GM23338 (cell line): ENCODE measurements at regions not wholly inside any gene's neighbourhood (a gene's known extent, or its start where the extent isn't known, plus 50 kb on each side); places are given as distances from the start of the nearest gene placed in this dataset.

Experiments used
- ATAC-seq: fragments of 200-7000 bp; cut with Tn5 transposase; 3 replicates; pipeline ENCODE4 v1.9.1; 2020
- DNase-seq: peaks from one replicate; pipeline ENCODE4 v3.0.0-alpha.2; 2015; ENCODE audit warnings: low spot score
- H2AFZ ChIP-seq: fragments of 200-600 bp; sonication (generic); 2 replicates; pipeline ENCODE4 v1.8.0; 2016; ENCODE audit warnings: antibody characterized with exemption, mild to moderate bottlenecking, moderate library complexity
- H3F3A ChIP-seq: fragments of 200-600 bp; sonication (generic); replicated peaks from 2 replicates; pipeline ENCODE4 v1.8.0; 2017; ENCODE audit warnings: antibody characterized with exemption, mixed run types, low read depth
- H3K27ac ChIP-seq: fragments of 200-600 bp; sonication (generic); 2 replicates; pipeline ENCODE4 v1.6.1; 2016; ENCODE audit warnings: low read depth
- H3K27me3 ChIP-seq: fragments of 200-600 bp; sonication (generic); 2 replicates; pipeline ENCODE4 v1.8.0; 2016; ENCODE audit warnings: mild to moderate bottlenecking, mixed run types, moderate library complexity; ENCODE audit not compliant: insufficient read depth
- H3K36me3 ChIP-seq: fragments of 200-600 bp; sonication (generic); 2 replicates; pipeline ENCODE4 v1.8.0; 2016; ENCODE audit warnings: mild to moderate bottlenecking; ENCODE audit not compliant: insufficient read depth
- H3K4me1 ChIP-seq: fragments of 200-600 bp; sonication (generic); 2 replicates; pipeline ENCODE4 v1.8.0; 2016; ENCODE audit warnings: mild to moderate bottlenecking, moderate library complexity; ENCODE audit not compliant: insufficient read depth
- H3K4me2 ChIP-seq: fragments of 200-600 bp; sonication (generic); 2 replicates; pipeline ENCODE4 v1.7.1; 2017; ENCODE audit warnings: mixed run types
- H3K4me3 ChIP-seq: fragments of 200-600 bp; sonication (generic); 2 replicates; pipeline ENCODE4 v1.6.1; 2016; ENCODE audit warnings: mixed run types
- H3K79me2 ChIP-seq: fragments of 200-600 bp; sonication (generic); replicated peaks from 2 replicates; pipeline ENCODE4 v1.8.0; 2017; ENCODE audit warnings: mild to moderate bottlenecking; ENCODE audit not compliant: insufficient read depth
- H3K9me2 ChIP-seq: fragments of 200-600 bp; sonication (generic); 2 replicates; pipeline ENCODE4 v1.8.0; 2017; ENCODE audit not compliant: insufficient read depth
- H4K20me1 ChIP-seq: fragments of 200-600 bp; sonication (generic); replicated peaks from 2 replicates; pipeline ENCODE4 v1.8.0; 2017; ENCODE audit warnings: mild to moderate bottlenecking; ENCODE audit not compliant: insufficient read depth
- H3K27ac Mint-ChIP-seq: 2 replicates; pipeline ENCODE4 v1.8.0; 2020; ENCODE audit warnings: inconsistent platforms, mild to moderate bottlenecking, moderate library complexity, mixed read lengths
- H3K27me3 Mint-ChIP-seq: 3 replicates; pipeline ENCODE4 v1.8.0; 2022; ENCODE audit warnings: low read depth, mild to moderate bottlenecking, moderate library complexity, mixed read lengths, inconsistent platforms; ENCODE audit not compliant: insufficient read depth, poor library complexity
- H3K36me3 Mint-ChIP-seq: 3 replicates; pipeline ENCODE4 v1.8.0; 2021; ENCODE audit warnings: low read depth, mild to moderate bottlenecking, inconsistent platforms, moderate library complexity, mixed read lengths
- H3K4me1 Mint-ChIP-seq: 3 replicates; pipeline ENCODE4 v1.8.0; 2020; ENCODE audit warnings: mild to moderate bottlenecking, inconsistent platforms, mixed read lengths
- H3K4me3 Mint-ChIP-seq: 3 replicates; pipeline ENCODE4 v1.8.0; 2021; ENCODE audit warnings: moderate library complexity, mild to moderate bottlenecking, inconsistent platforms, mixed read lengths
- H3K9me3 Mint-ChIP-seq: 3 replicates; pipeline ENCODE4 v1.8.0; 2020; ENCODE audit warnings: moderate library complexity, mild to moderate bottlenecking, inconsistent platforms, mixed read lengths
- CREB1 ChIP-seq: fragments of 250-450 bp; sonication (Bioruptor Pico); IDR thresholded peaks from 2 replicates; pipeline ENCODE4 v1.5.0; 2020; ENCODE audit warnings: low read depth, mild to moderate bottlenecking, moderate library complexity
- EZH2phosphoT487 ChIP-seq: fragments of 200-600 bp; sonication (generic); IDR thresholded peaks from one replicate; pipeline ENCODE4 v1.8.1; 2018; ENCODE audit warnings: antibody characterized with exemption; ENCODE audit not compliant: unreplicated experiment
- JUNB ChIP-seq: IDR thresholded peaks from one replicate; pipeline ENCODE4 v1.6.1; 2016; ENCODE audit warnings: antibody characterized with exemption; ENCODE audit not compliant: unreplicated experiment
- NANOG ChIP-seq: IDR thresholded peaks from 2 replicates; pipeline ENCODE4 v1.6.1; 2016; ENCODE audit warnings: antibody characterized with exemption, borderline replicate concordance
- POLR2AphosphoS5 ChIP-seq: IDR thresholded peaks from 2 replicates; pipeline ENCODE4 v1.6.1; 2016; ENCODE audit warnings: antibody characterized with exemption, low read depth
- STAT1 ChIP-seq: IDR thresholded peaks from one replicate; pipeline ENCODE4 v1.6.1; 2016; ENCODE audit warnings: antibody characterized with exemption; ENCODE audit not compliant: unreplicated experiment
- ZNF331 ChIP-seq: fragments of 250-450 bp; sonication (Bioruptor Pico); IDR thresholded peaks from 2 replicates; pipeline ENCODE4 v1.5.0; 2020; ENCODE audit warnings: low read depth, mild to moderate bottlenecking, moderate library complexity
- TF ChIP-seq, protein P1 (sequence below): IDR thresholded peaks from 2 replicates; pipeline ENCODE4 v1.6.1; 2016; ENCODE audit warnings: antibody characterized with exemption
- TF ChIP-seq, protein P2 (sequence below), 2 experiments: fragments of 200-600 bp in 1 of 2; sonication (generic) in 1 of 2; conservative IDR thresholded peaks; 2 replicates each; pipeline versions ENCODE4 v1.5.1 to v1.6.1; 2016 to 2017; ENCODE audit warnings: antibody characterized with exemption in 2 of 2, low read depth in 2 of 2, mild to moderate bottlenecking in 2 of 2, moderate library complexity in 1 of 2
- TF ChIP-seq, protein P3 (sequence below): IDR thresholded peaks from one replicate; pipeline ENCODE4 v1.6.1; 2018; ENCODE audit warnings: antibody characterized with exemption; ENCODE audit not compliant: unreplicated experiment

DNA sequence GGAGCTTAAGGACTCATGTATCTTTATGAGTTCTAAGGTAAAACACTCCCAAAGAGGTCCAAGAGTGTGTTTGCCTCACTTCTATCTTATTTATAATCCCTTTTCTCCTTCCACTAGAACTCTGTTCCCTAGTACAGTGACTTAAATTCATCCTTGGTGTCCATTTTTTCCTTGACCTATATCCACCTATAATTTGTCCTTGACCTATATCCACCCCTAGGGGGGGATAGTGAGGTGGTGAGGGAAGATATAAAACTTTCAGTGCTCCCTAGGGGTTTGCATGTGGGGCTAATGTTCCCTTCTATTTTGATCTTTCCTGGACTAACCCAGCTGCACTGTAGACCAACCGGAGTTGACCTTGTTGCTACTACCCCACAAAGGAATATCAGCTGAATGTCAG lies 83.5 kb upstream of the GNAQ start:
- H4K20me1 ChIP-seq = no peaks in the 10 kb centered on the region
- H3K27ac ChIP-seq = no peak overlapping the region
- Mint-ChIP-seq H3K27ac (no peak overlapping the region), H3K9me3 (no peaks in the 10 kb centered on the region), H3K4me3 (no peak overlapping the region), H3K27me3 (no peaks in the 10 kb centered on the region), H3K4me1 (no peaks in the 10 kb centered on the region), H3K36me3 (no peaks in the 10 kb centered on the region)
- TF ChIP-seq POLR2AphosphoS5 (no peak), CREB1 (CRISPR knock-in tag) (no peak), ZNF331 (CRISPR knock-in tag) (no peak), NANOG (no peak), JUNB (no peak)
- TF ChIP-seq, protein P1, sequence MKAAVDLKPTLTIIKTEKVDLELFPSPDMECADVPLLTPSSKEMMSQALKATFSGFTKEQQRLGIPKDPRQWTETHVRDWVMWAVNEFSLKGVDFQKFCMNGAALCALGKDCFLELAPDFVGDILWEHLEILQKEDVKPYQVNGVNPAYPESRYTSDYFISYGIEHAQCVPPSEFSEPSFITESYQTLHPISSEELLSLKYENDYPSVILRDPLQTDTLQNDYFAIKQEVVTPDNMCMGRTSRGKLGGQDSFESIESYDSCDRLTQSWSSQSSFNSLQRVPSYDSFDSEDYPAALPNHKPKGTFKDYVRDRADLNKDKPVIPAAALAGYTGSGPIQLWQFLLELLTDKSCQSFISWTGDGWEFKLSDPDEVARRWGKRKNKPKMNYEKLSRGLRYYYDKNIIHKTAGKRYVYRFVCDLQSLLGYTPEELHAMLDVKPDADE = no peak
- TF ChIP-seq, protein P2, sequence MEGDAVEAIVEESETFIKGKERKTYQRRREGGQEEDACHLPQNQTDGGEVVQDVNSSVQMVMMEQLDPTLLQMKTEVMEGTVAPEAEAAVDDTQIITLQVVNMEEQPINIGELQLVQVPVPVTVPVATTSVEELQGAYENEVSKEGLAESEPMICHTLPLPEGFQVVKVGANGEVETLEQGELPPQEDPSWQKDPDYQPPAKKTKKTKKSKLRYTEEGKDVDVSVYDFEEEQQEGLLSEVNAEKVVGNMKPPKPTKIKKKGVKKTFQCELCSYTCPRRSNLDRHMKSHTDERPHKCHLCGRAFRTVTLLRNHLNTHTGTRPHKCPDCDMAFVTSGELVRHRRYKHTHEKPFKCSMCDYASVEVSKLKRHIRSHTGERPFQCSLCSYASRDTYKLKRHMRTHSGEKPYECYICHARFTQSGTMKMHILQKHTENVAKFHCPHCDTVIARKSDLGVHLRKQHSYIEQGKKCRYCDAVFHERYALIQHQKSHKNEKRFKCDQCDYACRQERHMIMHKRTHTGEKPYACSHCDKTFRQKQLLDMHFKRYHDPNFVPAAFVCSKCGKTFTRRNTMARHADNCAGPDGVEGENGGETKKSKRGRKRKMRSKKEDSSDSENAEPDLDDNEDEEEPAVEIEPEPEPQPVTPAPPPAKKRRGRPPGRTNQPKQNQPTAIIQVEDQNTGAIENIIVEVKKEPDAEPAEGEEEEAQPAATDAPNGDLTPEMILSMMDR (conservative IDR thresholded peaks at IDR 0.05; ENCODE audit: low read depth in 2 of 2) = peak; percentile 69 to 85
- TF ChIP-seq, protein P3, sequence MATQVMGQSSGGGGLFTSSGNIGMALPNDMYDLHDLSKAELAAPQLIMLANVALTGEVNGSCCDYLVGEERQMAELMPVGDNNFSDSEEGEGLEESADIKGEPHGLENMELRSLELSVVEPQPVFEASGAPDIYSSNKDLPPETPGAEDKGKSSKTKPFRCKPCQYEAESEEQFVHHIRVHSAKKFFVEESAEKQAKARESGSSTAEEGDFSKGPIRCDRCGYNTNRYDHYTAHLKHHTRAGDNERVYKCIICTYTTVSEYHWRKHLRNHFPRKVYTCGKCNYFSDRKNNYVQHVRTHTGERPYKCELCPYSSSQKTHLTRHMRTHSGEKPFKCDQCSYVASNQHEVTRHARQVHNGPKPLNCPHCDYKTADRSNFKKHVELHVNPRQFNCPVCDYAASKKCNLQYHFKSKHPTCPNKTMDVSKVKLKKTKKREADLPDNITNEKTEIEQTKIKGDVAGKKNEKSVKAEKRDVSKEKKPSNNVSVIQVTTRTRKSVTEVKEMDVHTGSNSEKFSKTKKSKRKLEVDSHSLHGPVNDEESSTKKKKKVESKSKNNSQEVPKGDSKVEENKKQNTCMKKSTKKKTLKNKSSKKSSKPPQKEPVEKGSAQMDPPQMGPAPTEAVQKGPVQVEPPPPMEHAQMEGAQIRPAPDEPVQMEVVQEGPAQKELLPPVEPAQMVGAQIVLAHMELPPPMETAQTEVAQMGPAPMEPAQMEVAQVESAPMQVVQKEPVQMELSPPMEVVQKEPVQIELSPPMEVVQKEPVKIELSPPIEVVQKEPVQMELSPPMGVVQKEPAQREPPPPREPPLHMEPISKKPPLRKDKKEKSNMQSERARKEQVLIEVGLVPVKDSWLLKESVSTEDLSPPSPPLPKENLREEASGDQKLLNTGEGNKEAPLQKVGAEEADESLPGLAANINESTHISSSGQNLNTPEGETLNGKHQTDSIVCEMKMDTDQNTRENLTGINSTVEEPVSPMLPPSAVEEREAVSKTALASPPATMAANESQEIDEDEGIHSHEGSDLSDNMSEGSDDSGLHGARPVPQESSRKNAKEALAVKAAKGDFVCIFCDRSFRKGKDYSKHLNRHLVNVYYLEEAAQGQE = no peak
- H3K9me2 ChIP-seq = no peaks in the 10 kb centered on the region
- no peaks in the 10 kb centered on the region for H3F3A ChIP-seq
- H3K79me2 ChIP-seq = no peaks in the 10 kb centered on the region
- H3K27me3 ChIP-seq = no peaks in the 10 kb centered on the region
- no peak overlapping the region for H3K4me2 ChIP-seq
- DNase-seq = peak; percentile 80
- peak overlapping the region; percentile 0; the same call in 1 of the 2 replicates for H2AFZ ChIP-seq
- peak; percentile 81 for ATAC-seq
- H3K36me3 ChIP-seq = no peaks in the 10 kb centered on the region
- no peaks in the 10 kb centered on the region for H3K4me1 ChIP-seq
- H3K4me3 ChIP-seq = no peak overlapping the region

DNA sequence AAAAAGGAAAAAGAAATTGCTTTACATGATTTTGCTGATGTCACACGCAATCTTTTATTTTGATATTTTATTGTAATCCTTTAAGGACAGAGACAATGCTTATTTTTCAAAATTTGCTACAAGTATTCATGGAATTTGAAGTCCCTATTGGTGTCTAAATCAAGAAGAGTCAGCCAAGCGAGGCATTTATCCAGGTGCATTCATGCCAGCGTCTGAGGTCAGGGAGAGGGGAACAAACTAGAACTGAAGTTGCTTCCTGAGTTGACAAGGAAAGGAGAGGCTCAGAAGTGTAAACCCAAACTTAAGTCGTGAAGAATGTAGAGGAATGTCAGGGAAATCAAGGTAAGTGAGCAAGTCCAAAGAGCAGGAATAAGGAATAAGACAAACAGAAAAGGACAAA lies 83.0 kb upstream of the GNAQ start:
- Mint-ChIP-seq H3K4me3 (no peak overlapping the region), H3K27ac (no peak overlapping the region), H3K4me1 (no peaks in the 10 kb centered on the region), H3K9me3 (no peaks in the 10 kb centered on the region), H3K36me3 (no peaks in the 10 kb centered on the region), H3K27me3 (no peaks in the 10 kb centered on the region)
- H2AFZ ChIP-seq = peak overlapping the region; percentile 0; the same call in 1 of the 2 replicates
- H3K4me3 ChIP-seq = no peak overlapping the region
- no peaks in the 10 kb centered on the region for H3K9me2 ChIP-seq
- H3K27me3 ChIP-seq = no peaks in the 10 kb centered on the region
- no peaks in the 10 kb centered on the region for H3K4me1 ChIP-seq
- TF ChIP-seq ZNF331 (CRISPR knock-in tag) (no peak), POLR2AphosphoS5 (no peak), JUNB (no peak), EZH2phosphoT487 (no peak), CREB1 (CRISPR knock-in tag) (no peak), STAT1 (no peak)
- TF ChIP-seq, protein P3 = no peak
- TF ChIP-seq, protein P1 = no peak
- no peaks in the 10 kb centered on the region for H4K20me1 ChIP-seq
- ATAC-seq (no peak), DNase-seq (no peak)
- no peaks in the 10 kb centered on the region for H3K79me2 ChIP-seq
- no peak overlapping the region for H3K4me2 ChIP-seq
- H3F3A ChIP-seq = no peaks in the 10 kb centered on the region
- no peaks in the 10 kb centered on the region for H3K36me3 ChIP-seq
- H3K27ac ChIP-seq = no peak overlapping the region
